K562 (cell line): ENCODE measurements at regions not wholly inside any gene's neighbourhood (a gene's known extent, or its start where the extent isn't known, plus 50 kb on each side); places are given as distances from the start of the nearest gene placed in this dataset.

Source experiments
- ATAC-seq: fragments of 200-7000 bp; cut with Tn5 transposase; 3 replicates; pipeline ENCODE4 v1.9.1; 2020; ENCODE audit warnings: moderate library complexity
- BruUV-seq: library from RNA; stranded (reverse); fragments of 400-500 nt; replicated peaks from 2 replicates; lab custom pipeline; 2021; lab: Mats Ljungman, UMichigan
- CTCF ChIA-PET: fragments of 300-600 bp; formaldehyde crosslinking; extraction: SDS; loops from one replicate; lab custom pipeline; 2021; ENCODE audit warnings: low intra/inter-chr PET ratio; lab: Yijun Ruan, JAX
- POLR2A ChIA-PET: fragments of 300-600, 350-650 bp; sonication (Branson Sonifier 250); formaldehyde crosslinking; extraction: SDS; loops from one replicate; lab custom pipeline; 2021; ENCODE audit warnings: antibody characterized with exemption, inconsistent platforms; lab: Yijun Ruan, JAX
- DNase-seq, 4 experiments: peaks; one replicate each; pipeline versions ENCODE4 v3.0.0 to v3.0.0-alpha.2; 2011 to 2018; ENCODE audit warnings: low spot score in 3 of 4, mixed read lengths in 3 of 4; ENCODE audit errors: extremely low read depth in 1 of 4
- FAIRE-seq: peaks from 2 replicates; lab custom pipeline; 2011; peaks lifted over from hg19 to GRCh38; lab: Jason Lieb, UNC
- H2AFZ ChIP-seq: 2 replicates; pipeline ENCODE4 v1.6.0; 2011; ENCODE audit warnings: low read depth, low read length, control low read depth, inconsistent platforms
- H3K27ac ChIP-seq: fragments of 200-600 bp; 3 replicates; pipeline ENCODE4 v1.8.0; 2011; ENCODE audit warnings: low read depth, mild to moderate bottlenecking, control low read depth, inconsistent platforms, low read length, moderate library complexity, mixed read lengths; ENCODE audit errors: extremely low read depth
- H3K27me3 ChIP-seq, 2 experiments: fragments of 300-600 bp in 1 of 2; 2 replicates in 1 of 2; 3 replicates in 1 of 2; pipeline versions ENCODE4 v1.6.0 to v1.8.0; 2011; ENCODE audit warnings: inconsistent platforms in 2 of 2, low read length in 2 of 2, mild to moderate bottlenecking in 1 of 2, mixed read lengths in 1 of 2, moderate library complexity in 1 of 2; ENCODE audit not compliant: control insufficient read depth in 2 of 2, insufficient read depth in 2 of 2
- H3K36me3 ChIP-seq: fragments of 300-600 bp; 3 replicates; pipeline ENCODE4 v1.8.0; 2011; ENCODE audit warnings: mild to moderate bottlenecking, low read length, inconsistent platforms; ENCODE audit not compliant: control insufficient read depth, insufficient read depth
- H3K4me1 ChIP-seq, 2 experiments: fragments of 200-600 bp in 1 of 2; replicated peaks in 1 of 2; 2 replicates in 1 of 2; 3 replicates in 1 of 2; pipeline versions ENCODE4 v1.5.1 to v1.8.0; 2011; ENCODE audit warnings: inconsistent platforms in 2 of 2, low read length in 2 of 2, mild to moderate bottlenecking in 1 of 2, mixed read lengths in 1 of 2, moderate library complexity in 1 of 2; ENCODE audit not compliant: control insufficient read depth in 2 of 2, insufficient read depth in 2 of 2
- H3K4me2 ChIP-seq: 2 replicates; pipeline ENCODE4 v1.6.1; 2011; ENCODE audit warnings: low read length, control low read depth, inconsistent platforms, mixed read lengths; ENCODE audit not compliant: insufficient read depth
- H3K4me3 ChIP-seq: fragments of 200-600 bp; sonication (generic), shearing (Covaris generic); 2 replicates; pipeline ENCODE4 v1.5.1; 2016; ENCODE audit warnings: control low read depth, inconsistent platforms
- H3K79me2 ChIP-seq: fragments of 200-600 bp; 3 replicates; pipeline ENCODE4 v1.8.0; 2011; ENCODE audit warnings: low read length, inconsistent platforms; ENCODE audit not compliant: control insufficient read depth, insufficient read depth
- H3K9ac ChIP-seq, 2 experiments: 2 replicates each; pipeline versions ENCODE4 v1.6.0 to v1.6.1; 2011; ENCODE audit warnings: low read depth in 2 of 2, low read length in 2 of 2, control low read depth in 1 of 2, inconsistent platforms in 1 of 2, mild to moderate bottlenecking in 1 of 2, mixed read lengths in 1 of 2; ENCODE audit not compliant: insufficient read depth in 1 of 2
- H3K9me1 ChIP-seq: one replicate; pipeline ENCODE4 v1.6.0; 2011; ENCODE audit warnings: inconsistent platforms, mild to moderate bottlenecking, low read length, moderate library complexity; ENCODE audit not compliant: control insufficient read depth, insufficient read depth
- H3K9me3 ChIP-seq: replicated peaks from 2 replicates; pipeline ENCODE4 v1.5.1; 2011; ENCODE audit warnings: low read depth, low read length, inconsistent platforms; ENCODE audit not compliant: control insufficient read depth, insufficient read depth
- H4K20me1 ChIP-seq: replicated peaks from 2 replicates; pipeline ENCODE4 v1.6.1; 2011; ENCODE audit warnings: low read length, inconsistent platforms, mixed read lengths; ENCODE audit not compliant: control insufficient read depth, insufficient read depth
- KDM2B ChIP-seq: fragments of 250-450 bp; sonication (Bioruptor Pico); IDR thresholded peaks from 2 replicates; pipeline ENCODE4 v1.8.0; 2021; ENCODE audit warnings: mild to moderate bottlenecking, moderate library complexity
- MEF2D ChIP-seq: conservative IDR thresholded peaks from 2 replicates; pipeline ENCODE4 v1.6.1; 2016; ENCODE audit warnings: low read depth, missing genetic modification characterization, missing compliant biosample characterization
- MTA3 ChIP-seq: fragments of 450-650 bp; formaldehyde crosslinking; IDR thresholded peaks from 2 replicates; pipeline ENCODE4 v1.6.1; 2017; ENCODE audit warnings: mild to moderate bottlenecking, borderline replicate concordance
- NFE2L1 ChIP-seq: fragments of 450-650 bp; IDR thresholded peaks from 2 replicates; pipeline ENCODE4 v1.6.1; 2016; ENCODE audit warnings: missing genetic modification characterization, low read depth, mild to moderate bottlenecking, missing compliant biosample characterization, moderate library complexity, borderline replicate concordance
- ZHX1 ChIP-seq: fragments of 150-350 bp; conservative IDR thresholded peaks from 2 replicates; pipeline ENCODE4 v1.6.1; 2014; ENCODE audit warnings: low read length
- ZNF133 ChIP-seq: fragments of 250-450 bp; sonication (Bioruptor Pico); IDR thresholded peaks from 2 replicates; pipeline ENCODE4 v1.4.0; 2020; ENCODE audit warnings: mild to moderate bottlenecking
- ZNF165 ChIP-seq: fragments of 250-450 bp; sonication (Bioruptor Pico); IDR thresholded peaks from 2 replicates; pipeline ENCODE4 v1.4.0; 2020; ENCODE audit warnings: borderline replicate concordance
- ZNF311 ChIP-seq: fragments of 250-450 bp; sonication (Bioruptor Pico); IDR thresholded peaks from 2 replicates; pipeline ENCODE4 v1.4.0; 2020; ENCODE audit warnings: mild to moderate bottlenecking, moderate library complexity
- ZNF583 ChIP-seq: fragments of 250-450 bp; sonication (Bioruptor Pico); IDR thresholded peaks from 2 replicates; pipeline ENCODE4 v1.4.0; 2020
- WGBS: fragments of 100-300 bp; shearing (Covaris generic); methylation state at CpG from one replicate; pipeline ENCODE4 v1.1.6; 2016; ENCODE audit warnings: low coverage, mixed read lengths; ENCODE audit not compliant: insufficient coverage; ENCODE audit errors: missing lambda C conversion rate; 5-methylcytosine and 5-hydroxymethylcytosine counted together
- in situ Hi-C: fragments of 300-500 bp; cut with MboI; formaldehyde crosslinking; loops from 4 replicates; pipeline ENCODE4 v1.15.0; 2018; ENCODE audit warnings: inconsistent platforms, mixed read lengths
- intact Hi-C: fragments of 100-400 bp; cut with micrococcal nuclease; formaldehyde crosslinking; loops from 2 replicates; pipeline ENCODE4 v1.14.2; 2022

GRCh38 chr9:106102821-106103220 lies 408.5 kb downstream of the TMEM38B start:
- H3K9me1 ChIP-seq = no peaks in the 10 kb centered on the region
- H3K36me3 ChIP-seq = no peaks in the 10 kb centered on the region
- no peak overlapping the region for H3K9ac ChIP-seq
- in situ Hi-C loops = no loop called here
- H3K27ac ChIP-seq = no peak overlapping the region
- H3K79me2 ChIP-seq = no peaks in the 10 kb centered on the region
- WGBS = 0% methylated on average over 2 of the region's 2 CpGs
- no TSS peak for BruUV-seq
- H3K4me3 ChIP-seq = no peak overlapping the region
- intact Hi-C loops = no loop called here
- no peaks in the 10 kb centered on the region for H4K20me1 ChIP-seq
- CTCF ChIA-PET = no interaction called here
- FAIRE-seq (no peak), ATAC-seq (no peak), DNase-seq (no peak)
- no peaks in the 10 kb centered on the region for H3K9me3 ChIP-seq
- H2AFZ ChIP-seq = no peak overlapping the region
- H3K4me2 ChIP-seq = no peak overlapping the region
- POLR2A ChIA-PET = interaction anchor here (0.6 kb wide), 1 partner anchor 640 kb away, joined by 3 read pairs; no protein-coding TSS in a partner anchor
- H3K4me1 ChIP-seq = no peaks in the 10 kb centered on the region
- TF ChIP-seq MTA3 (no peak), ZNF133 (CRISPR knock-in tag) (no peak), NFE2L1 (tag) (no peak), ZNF311 (no peak), MEF2D (tag) (no peak), ZNF583 (CRISPR knock-in tag) (no peak), KDM2B (CRISPR knock-in tag) (no peak), ZNF165 (CRISPR knock-in tag) (no peak), ZHX1 (no peak)
- H3K27me3 ChIP-seq = no peaks in the 10 kb centered on the region
